NCI-H187 (cell line): ENCODE measurements at regions not wholly inside any gene's neighbourhood (a gene's known extent, or its start where the extent isn't known, plus 50 kb on each side); places are given as distances from the start of the nearest gene placed in this dataset.

ENCODE experiments used
- DNase-seq, 2 experiments: peaks; one replicate each; lab custom pipeline; 2025; lab: John Stamatoyannopoulos, UW

- DNase-seq, result no peak
Measured at GRCh38 chr12:25755136-25755970, 202.3 kb upstream of the LMNTD1 start.

- DNase-seq, result no peak
Measured at GRCh38 chr12:25755971-25756260, 202.6 kb upstream of the RASSF8 start.

GRCh38 chr12:25757037-25757665 lies 201.3 kb upstream of the RASSF8 start:
- DNase-seq, result no peak

GRCh38 chr12:25759752-25760151 lies 198.7 kb upstream of the RASSF8 start:
- no peak for DNase-seq

GRCh38 chr12:25761356-25761755 lies 197.1 kb upstream of the RASSF8 start:
- no peak for DNase-seq

- no peak for DNase-seq
Measured at GRCh38 chr12:25764409-25764808, 194.1 kb upstream of the RASSF8 start.

GRCh38 chr12:25764892-25765291 lies 193.6 kb upstream of the RASSF8 start:
- no peak for DNase-seq

- DNase-seq, result no peak
Measured at GRCh38 chr12:25767606-25768005, 190.9 kb upstream of the RASSF8 start.

- DNase-seq, result no peak
Measured at GRCh38 chr12:25768151-25768550, 190.3 kb upstream of the RASSF8 start.

GRCh38 chr12:25769082-25769945 lies 189.2 kb upstream of the RASSF8 start:
- no peak for DNase-seq

GRCh38 chr12:25771041-25771440 lies 187.4 kb upstream of the RASSF8 start:
- DNase-seq, result no peak

GRCh38 chr12:25771476-25771875 lies 187.0 kb upstream of the RASSF8 start:
- no peak for DNase-seq

GRCh38 chr12:25775968-25776367 lies 182.5 kb upstream of the RASSF8 start:
- DNase-seq, result no peak

- no peak for DNase-seq
Measured at GRCh38 chr12:25780771-25781170, 177.7 kb upstream of the RASSF8 start.

- no peak for DNase-seq
Measured at GRCh38 chr12:25781232-25781631, 177.2 kb upstream of the RASSF8 start.

- no peak for DNase-seq
Measured at GRCh38 chr12:25783566-25783965, 174.9 kb upstream of the RASSF8 start.

GRCh38 chr12:25784669-25785068 lies 173.8 kb upstream of the RASSF8 start:
- DNase-seq, result no peak

- DNase-seq, result no peak
Measured at GRCh38 chr12:25785134-25785533, 173.3 kb upstream of the RASSF8 start.

- DNase-seq, result no peak
Measured at GRCh38 chr12:25787701-25788100, 170.8 kb upstream of the RASSF8 start.

- DNase-seq, result no peak
Measured at GRCh38 chr12:25788707-25789442, 169.6 kb upstream of the RASSF8 start.

GRCh38 chr12:25789541-25789944 lies 168.9 kb upstream of the RASSF8 start:
- no peak for DNase-seq

- DNase-seq, result no peak
Measured at GRCh38 chr12:25792031-25792430, 166.5 kb upstream of the RASSF8 start.
